NT2/D1 (cell line): ENCODE measurements at regions not wholly inside any gene's neighbourhood (a gene's known extent, or its start where the extent isn't known, plus 50 kb on each side); places are given as distances from the start of the nearest gene placed in this dataset.

Source experiments
- SUZ12 ChIP-seq: IDR thresholded peaks from 2 replicates; pipeline ENCODE4 v1.6.1; 2011; ENCODE audit not compliant: insufficient read length, insufficient read depth; ENCODE audit errors: extremely low read depth
- ZNF274 ChIP-seq: IDR thresholded peaks from 2 replicates; pipeline ENCODE4 v1.6.1; 2011; ENCODE audit warnings: mild to moderate bottlenecking, low read depth, low read length

DNA sequence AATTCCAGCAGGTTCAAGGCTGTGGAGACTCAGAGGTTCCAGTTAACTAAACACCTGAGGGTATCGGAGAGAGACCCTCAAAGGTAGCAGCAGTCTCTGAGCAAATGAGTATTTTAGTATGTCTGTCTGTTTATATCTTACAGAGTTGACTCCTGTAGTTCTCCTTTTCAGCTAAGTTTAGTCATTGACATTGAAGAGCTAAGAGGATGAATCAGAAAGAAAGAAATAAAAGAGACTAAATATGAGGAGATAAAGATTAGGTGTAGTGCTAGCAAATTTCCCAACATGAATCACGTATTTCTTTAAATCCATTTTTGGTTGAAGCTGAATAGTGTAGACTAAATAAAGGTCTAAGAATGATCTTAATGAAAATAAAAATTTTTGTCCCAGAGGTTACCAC is 474.0 kb upstream of the RGMB start:
- TF ChIP-seq SUZ12, result no peak
- TF ChIP-seq ZNF274, result no peak
